OCI-LY1 (cell line): ENCODE measurements at regions not wholly inside any gene's neighbourhood (a gene's known extent, or its start where the extent isn't known, plus 50 kb on each side); places are given as distances from the start of the nearest gene placed in this dataset.
A peak's percentile ranks its signal among the peaks of the same experiment; 100 is the strongest.

Experiments
- CTCF ChIP-seq: fragments of 200-600 bp; sonication (generic), shearing (Covaris generic); IDR thresholded peaks from 2 replicates; pipeline ENCODE4 v1.5.1; 2017; ENCODE audit warnings: mild to moderate bottlenecking, antibody characterized with exemption, low read length, moderate library complexity, mixed read lengths
- EZH2 ChIP-seq: fragments of 200-600 bp; sonication (generic), shearing (Covaris generic); IDR thresholded peaks from 2 replicates; pipeline ENCODE4 v1.8.0; 2017; ENCODE audit warnings: borderline replicate concordance, mixed run types, mild to moderate bottlenecking, antibody characterized with exemption, low read length, moderate library complexity, mixed read lengths

- peak; percentile 45; the same call in 1 of the 2 replicates for TF ChIP-seq CTCF
- TF ChIP-seq EZH2 = no peak
Measured at GRCh38 chr10:112872728-112873127, 77.3 kb upstream of the TCF7L2 start.
